Forelimb muscle (tissue), 1 donor: ENCODE measurements at regions not wholly inside any gene's neighbourhood (a gene's known extent, or its start where the extent isn't known, plus 50 kb on each side); places are given as distances from the start of the nearest gene placed in this dataset.

Source experiments
- DNase-seq: peaks from one replicate; pipeline ENCODE4 v3.0.0-alpha.2; 2013; ENCODE audit warnings: low read depth

DNA sequence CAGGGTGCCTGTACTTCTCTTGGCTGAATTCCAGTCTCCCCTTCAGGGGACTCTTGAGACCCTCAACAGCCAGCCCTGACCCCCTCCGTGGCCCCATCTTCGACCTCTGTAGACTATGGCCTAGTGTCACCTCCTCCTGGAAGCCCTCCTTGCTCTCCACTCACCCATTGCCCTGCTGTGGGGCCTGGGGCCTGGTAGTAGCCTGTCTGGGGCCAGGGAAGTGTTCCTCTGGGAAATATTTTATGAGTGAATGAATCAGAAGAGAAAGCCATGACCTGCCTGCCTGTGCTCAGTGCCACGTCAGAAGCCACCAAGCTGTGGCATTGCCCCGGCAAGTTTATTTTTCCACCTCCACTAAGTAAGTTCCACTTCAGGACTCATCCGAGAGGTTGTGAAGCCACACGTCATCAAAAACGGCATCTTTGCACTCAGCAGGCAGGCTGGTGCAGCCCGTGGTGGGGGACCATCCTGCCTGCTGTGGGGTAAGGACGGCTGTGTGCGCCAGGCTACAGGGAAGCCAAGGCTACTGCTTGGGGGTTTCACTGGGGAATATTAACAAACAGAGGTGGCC lies 59.6 kb upstream of the PPARA start:
- no peak for DNase-seq

DNA sequence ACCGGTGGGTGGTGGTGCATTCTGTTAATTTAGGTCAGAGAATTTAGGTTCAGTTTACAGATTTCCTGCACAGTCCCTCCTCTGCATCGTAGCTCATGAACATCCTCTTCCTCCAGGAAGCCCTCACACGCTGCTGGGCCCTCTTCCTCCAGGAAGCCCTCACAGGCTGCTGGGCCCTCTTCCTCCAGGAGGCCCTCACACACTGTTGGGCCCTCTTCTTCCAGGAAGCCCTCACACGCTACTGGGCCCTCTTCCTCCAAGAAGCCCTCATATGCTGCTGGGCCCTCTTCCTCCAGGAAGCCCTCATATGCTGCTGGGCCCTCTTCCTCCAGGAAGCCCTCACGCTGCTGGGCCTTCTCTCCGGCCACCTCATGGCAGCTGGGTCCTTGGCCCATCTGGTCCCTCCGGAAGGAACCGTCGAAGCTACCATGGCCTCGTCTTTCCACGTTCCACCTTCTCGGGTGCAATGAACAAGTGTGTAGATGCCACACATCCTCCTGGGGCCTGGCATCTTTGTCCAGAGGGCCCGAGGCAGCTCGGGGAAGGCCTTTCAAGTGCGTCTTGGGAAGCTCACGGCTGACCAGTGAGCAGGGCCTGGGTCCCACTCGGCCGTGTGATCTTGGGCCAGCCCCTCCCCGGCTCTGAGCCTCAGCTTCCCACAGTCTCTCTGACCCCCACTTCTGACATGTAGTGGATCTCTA lies 58.9 kb upstream of the PPARA start:
- DNase-seq: no peak

DNA sequence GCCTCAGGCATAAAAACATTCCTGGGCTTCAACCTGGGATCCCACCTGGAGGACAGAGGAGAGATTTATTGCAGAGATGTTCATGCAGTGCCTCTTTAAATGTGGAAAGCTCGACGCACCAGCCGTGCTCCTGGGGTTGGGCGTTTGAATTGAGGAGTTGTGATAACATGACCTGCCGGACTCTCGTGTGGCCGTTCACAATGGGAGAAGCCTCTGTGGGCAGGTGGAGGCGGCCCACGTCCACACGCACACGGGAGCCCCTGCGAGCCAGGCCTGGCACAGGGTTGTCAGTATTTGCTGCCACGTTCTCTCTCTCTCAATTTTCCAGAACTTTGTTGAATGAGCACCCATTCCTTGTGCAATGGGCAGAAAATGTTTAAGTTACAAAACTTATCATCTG lies 58.3 kb upstream of the PPARA start:
- DNase-seq: no peak

DNA sequence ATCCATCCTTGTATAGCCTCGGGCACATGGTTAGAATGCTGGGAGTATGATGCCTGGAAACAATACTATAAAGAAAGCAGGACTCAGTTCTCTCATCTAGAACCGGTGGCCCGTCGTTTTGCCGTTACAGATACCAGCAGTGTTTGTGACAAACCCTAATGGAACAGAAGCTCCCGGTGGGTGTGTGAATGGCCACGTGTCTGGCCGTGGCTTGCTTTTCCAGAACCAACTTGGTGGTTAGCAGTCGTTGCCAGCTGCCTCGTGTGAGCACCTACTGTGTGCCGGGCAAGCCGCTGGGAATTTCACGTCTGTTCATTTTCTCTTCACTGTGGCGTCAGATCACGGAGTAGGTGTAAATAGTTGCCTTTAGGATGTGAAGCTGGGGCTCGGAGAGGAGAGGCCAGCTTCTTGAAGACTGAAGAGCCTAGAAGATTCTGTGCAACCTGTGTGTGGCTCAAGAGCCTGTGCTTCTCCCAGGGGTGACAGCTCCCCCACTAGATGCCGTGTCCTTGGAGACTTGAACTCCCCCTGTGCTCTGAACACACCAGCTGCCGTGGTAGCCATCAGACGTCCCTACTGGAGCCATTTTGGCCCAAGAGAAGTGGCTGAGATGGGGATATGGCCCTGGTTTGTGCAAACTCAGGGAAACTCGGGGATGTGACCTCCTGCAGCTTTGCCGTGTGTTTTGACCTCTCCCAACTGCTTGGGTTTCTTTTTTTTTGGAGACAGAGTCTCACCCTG lies 57.5 kb upstream of the PPARA start:
- DNase-seq: no peak

DNA sequence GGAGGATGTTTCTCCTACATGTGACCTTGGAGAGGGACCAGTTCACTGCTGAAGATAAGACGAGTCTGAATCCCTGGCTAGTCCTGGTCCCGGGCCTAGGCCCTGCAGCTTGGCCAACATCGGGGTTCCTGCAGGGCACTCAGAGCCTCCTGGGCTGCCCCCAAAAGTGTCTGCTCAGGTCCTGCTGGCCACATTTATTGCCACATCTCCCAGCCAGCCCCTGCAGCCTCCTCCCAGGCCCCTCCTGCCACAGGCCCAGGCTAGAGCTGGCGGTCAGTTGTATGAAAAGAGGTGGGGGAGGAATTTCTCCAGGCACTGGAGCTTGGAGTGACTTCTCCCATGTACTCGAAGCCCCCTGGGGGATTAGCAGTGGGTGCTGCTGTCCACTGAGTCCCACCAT lies 56.5 kb upstream of the PPARA start:
- DNase-seq: no peak

DNA sequence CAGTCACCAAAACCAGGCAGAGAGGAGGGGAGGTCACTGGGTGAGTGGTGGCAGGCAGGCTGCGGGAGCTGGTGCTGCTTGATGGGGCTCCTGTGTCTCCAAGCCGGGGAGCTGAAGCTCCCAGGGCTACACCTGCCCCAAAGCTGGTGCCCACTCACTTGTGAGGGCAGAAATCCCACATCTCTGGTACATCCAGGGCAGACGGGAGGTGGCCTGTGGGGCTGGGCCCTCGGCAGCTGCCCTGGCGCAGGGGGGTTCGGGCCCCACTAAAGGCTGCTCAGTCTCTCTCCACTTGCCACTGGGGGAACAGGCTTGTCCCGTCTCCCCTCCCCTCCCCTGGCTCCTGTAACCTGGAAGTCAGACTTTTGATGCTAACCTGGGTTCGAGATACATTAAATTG lies 55.6 kb upstream of the PPARA start:
- DNase-seq: no peak

DNA sequence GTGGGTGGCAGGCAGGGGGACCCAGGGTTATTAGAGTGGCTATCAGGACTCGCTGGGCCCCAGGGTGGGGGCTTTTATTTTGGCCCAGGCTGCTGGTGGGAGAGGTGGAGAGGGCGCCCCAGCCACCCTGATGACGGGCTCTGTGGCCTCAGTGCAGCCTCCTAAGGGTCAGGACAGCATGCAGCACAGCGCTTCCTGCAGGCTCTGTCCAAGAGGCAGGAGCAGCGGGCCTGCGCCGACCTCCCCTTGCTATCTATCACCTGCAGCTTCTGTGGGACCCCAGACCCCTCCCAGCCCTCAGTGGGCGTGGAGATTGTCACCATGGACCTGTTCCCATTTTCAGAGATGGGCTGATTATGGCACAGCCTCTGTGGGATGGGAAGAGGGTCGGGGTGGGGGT lies 54.3 kb upstream of the PPARA start:
- no peak for DNase-seq

DNA sequence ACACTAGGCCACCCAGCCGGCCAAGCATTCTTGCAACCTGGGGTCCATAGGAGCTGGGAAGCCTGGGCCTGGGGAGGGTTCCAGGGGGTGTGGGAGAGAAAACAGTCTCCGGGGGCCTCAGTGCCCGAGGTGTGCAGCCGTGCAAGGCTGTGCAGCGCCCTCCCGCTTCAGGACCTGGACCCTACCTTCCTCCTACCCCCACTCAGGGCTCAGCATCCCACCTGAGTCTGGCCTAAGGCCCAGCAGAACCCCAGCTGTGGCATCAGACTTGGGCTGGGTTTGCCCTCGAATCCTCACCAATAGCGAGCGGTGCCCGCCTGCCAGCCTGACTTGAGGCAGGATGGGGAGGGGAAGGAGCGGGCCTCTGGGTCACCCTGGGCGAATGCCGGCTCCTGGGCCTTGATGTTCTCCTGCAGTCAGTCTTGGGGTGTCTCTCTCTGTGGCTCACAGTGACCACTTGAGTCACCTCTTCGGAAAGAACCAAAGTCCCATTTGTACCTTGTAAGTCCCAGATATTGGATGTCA lies 53.6 kb upstream of the PPARA start:
- no peak for DNase-seq

DNA sequence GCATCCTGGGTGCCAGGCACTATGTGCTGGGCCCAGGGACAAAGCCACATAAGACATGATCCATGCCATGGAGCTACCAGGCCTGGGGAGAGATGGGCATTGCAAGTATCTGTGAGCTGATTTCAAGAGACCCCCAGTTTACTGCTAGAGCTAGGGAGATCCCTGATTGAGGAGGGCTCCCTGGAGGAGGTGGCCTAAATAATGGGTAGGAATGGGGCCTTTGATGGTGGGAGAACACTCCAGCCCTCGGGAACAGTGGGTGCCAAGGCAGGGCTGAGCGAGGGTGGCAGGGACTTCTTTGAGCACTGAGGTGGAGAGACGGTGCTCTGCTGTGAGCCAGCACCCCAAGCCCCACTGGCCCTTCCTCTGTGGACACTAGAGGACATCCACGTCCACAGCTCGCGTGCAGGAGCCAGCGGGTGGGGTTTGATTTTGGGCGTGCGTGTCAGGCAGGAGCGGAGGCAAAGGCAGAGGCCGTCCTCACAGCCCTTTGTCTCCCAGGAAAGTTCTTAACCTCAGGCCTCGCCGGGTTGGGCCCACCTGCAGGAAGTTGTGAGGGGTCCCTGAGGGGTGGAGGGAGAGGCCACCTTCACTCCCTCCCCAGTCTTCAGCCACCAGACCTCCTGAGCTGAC lies 52.9 kb upstream of the PPARA start:
- no peak for DNase-seq

DNA sequence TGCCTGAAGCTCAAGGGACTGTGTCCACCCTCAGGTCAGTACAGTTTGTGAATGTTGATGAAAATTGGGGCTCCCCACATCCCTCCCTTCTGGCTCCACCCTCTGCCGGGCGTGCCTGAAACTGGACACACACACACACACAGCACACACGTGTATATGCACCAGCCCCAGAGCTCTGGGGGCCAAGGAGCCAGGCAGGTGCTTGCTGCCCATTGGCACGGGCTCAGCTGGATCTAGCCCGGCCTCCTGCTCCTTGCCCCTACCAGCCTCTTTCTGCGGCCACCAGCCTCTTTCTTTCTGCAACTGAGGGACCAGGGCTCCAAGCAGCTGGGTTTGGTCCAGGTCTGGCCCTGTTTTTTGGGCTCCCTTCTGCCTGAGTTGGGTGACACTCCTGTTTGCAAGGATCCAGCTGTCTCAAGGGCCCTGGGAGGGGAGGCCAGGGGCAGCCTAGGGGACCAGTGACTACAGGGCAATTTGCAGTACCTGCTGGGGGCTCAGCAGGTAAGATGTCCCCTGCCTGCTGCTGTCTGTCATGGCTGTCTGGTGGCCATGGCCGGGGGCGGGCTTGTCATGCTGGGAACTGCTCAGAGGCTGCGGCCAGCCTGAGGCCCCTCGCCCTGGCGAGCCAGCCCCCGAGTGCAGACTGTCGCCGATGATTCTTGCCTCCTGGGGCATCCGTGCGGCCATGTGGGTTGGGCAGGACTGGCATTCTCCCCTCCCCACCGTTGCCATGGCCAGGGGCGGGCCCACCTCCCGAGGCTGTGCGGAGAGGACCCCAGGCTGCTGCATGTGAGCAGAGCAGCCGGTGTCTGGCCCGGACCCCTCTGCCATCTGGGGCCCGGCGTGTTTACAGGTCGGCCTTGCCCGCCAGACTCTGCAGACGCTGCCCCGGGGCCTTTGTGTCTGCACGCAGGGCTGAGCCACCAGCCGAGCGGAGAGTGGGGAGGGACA lies 51.5 kb upstream of the PPARA start:
- DNase-seq: no peak

DNA sequence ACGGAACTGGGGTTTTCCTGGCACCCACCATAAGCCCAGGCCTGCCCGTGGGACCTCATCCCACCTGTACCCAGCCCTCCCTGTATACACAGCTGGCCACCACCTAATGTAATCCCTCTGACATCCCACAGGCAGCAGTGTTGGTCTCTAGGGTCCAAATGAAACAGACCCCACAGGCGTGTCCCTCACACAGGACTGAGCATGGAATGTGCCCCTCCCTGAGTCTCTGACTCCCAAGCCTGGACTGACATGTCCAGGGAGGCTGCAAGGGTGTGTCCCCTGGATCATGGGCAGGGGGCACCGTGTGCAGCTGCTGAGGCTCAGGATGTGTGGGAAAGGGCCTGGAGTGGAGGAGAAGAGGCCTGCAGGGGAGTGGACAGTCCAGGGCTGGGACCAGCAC lies 50.6 kb upstream of the PPARA start:
- no peak for DNase-seq

DNA sequence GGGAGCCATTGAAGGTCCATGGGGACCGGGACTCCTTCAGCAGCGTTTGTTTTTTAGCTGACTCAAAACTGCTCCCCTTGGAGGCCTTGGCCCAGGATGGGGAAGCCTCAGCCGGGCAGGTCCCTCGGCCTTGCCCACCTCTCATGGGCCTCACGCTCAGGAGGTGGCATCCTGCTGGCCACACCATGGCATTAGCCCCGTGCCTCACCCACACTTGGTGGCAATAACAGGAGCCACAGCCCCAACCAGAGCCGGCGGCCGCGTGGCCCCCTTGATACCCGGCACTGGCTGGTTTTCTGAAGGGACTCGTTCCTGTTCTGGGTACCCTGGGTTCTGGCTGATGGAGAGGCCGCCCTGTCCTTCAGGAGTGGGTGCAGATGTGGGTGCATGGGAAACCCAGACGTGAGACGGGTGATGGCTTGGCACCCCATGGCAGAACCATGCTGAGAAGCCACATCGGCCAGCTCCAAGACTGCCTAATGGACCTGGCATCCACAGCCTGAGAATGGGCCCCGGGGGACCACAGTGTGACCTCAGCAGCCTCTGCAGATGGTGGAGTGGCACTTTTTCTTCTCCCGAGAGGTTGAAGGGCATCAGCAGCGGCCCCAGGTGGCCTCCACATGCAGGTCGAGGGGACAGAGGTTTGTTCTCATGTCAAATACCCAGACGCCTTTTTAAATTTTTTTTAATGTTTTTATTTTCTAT lies 49.8 kb upstream of the PPARA start:
- DNase-seq: no peak
